Tibial nerve (tissue), 4 donors: ENCODE measurements at regions not wholly inside any gene's neighbourhood (a gene's known extent, or its start where the extent isn't known, plus 50 kb on each side); places are given as distances from the start of the nearest gene placed in this dataset.

Source experiments
- CTCF ChIP-seq, 5 experiments: fragments of 200-600 bp in 3 of 5; fragments of 450-650 bp in 2 of 5; sonication (generic) in 3 of 5; IDR thresholded peaks; one replicate each; pipeline ENCODE4 v1.5.1; 2016 to 2019; ENCODE audit warnings: antibody characterized with exemption in 5 of 5, mild to moderate bottlenecking in 3 of 5, moderate library complexity in 2 of 5
- EP300 ChIP-seq, 2 donors: sonication (generic); formaldehyde crosslinking; IDR thresholded peaks; one replicate each; pipeline ENCODE4 v1.6.1; 2017; ENCODE audit warnings: antibody characterized with exemption in 2 of 2, mild to moderate bottlenecking in 1 of 2
- POLR2A ChIP-seq, 2 donors: fragments of 450-650 bp; IDR thresholded peaks; one replicate each; pipeline ENCODE4 v1.6.1; 2017; ENCODE audit warnings: antibody characterized with exemption in 2 of 2, mild to moderate bottlenecking in 2 of 2, moderate library complexity in 2 of 2

GRCh38 chr15:98442901-98443300 is 205.4 kb upstream of the IGF1R start:
- TF ChIP-seq CTCF (IDR thresholded peaks at IDR 0.05) (no peak), POLR2A (IDR thresholded peaks at IDR 0.05) (no peak), EP300 (IDR thresholded peaks at IDR 0.05) (no peak)
